Kidney (tissue), 13 donors: ENCODE measurements at regions not wholly inside any gene's neighbourhood (a gene's known extent, or its start where the extent isn't known, plus 50 kb on each side); places are given as distances from the start of the nearest gene placed in this dataset.

Source experiments
- DNase-seq, 5 donors: peaks; one replicate each; pipeline ENCODE4 v3.0.0-alpha.2; 2013 to 2020
- FAIRE-seq: peaks from 2 replicates; lab custom pipeline; 2012; peaks lifted over from hg19 to GRCh38; lab: Jason Lieb, UNC
- H3K27ac ChIP-seq, 2 donors: one replicate each; pipeline ENCODE4 v1.7.0; 2013; ENCODE audit warnings: low read depth in 2 of 2, low read length in 2 of 2, inconsistent platforms in 1 of 2
- H3K27me3 ChIP-seq: one replicate; pipeline ENCODE4 v1.7.1; 2013; ENCODE audit warnings: low read length, inconsistent platforms; ENCODE audit not compliant: control insufficient read depth, insufficient read depth
- H3K36me3 ChIP-seq, 3 donors: one replicate each; pipeline versions ENCODE4 v1.7.0 to v1.7.1; 2013; ENCODE audit warnings: low read length in 3 of 3, control low read depth in 1 of 3, inconsistent platforms in 1 of 3; ENCODE audit not compliant: insufficient read depth in 3 of 3, control insufficient read depth in 2 of 3
- H3K4me1 ChIP-seq, 3 donors: one replicate each; pipeline versions ENCODE4 v1.7.0 to v1.7.1; 2013; ENCODE audit warnings: low read length in 3 of 3, inconsistent platforms in 1 of 3, low read depth in 1 of 3; ENCODE audit not compliant: control insufficient read depth in 2 of 3, insufficient read depth in 2 of 3
- H3K4me3 ChIP-seq, 3 donors: one replicate each; pipeline versions ENCODE4 v1.7.0 to v1.8.1; 2013; ENCODE audit warnings: low read length in 3 of 3, control low read depth in 1 of 3, inconsistent platforms in 1 of 3
- H3K9ac ChIP-seq, 3 donors: one replicate each; pipeline versions ENCODE4 v1.7.0 to v1.7.1; 2013; ENCODE audit warnings: low read length in 3 of 3, control low read depth in 1 of 3, inconsistent platforms in 1 of 3
- H3K9me3 ChIP-seq, 3 donors: one replicate each; pipeline versions ENCODE4 v1.7.0 to v1.7.1; 2013; ENCODE audit warnings: low read length in 3 of 3, control low read depth in 1 of 3, inconsistent platforms in 1 of 3; ENCODE audit not compliant: control insufficient read depth in 2 of 3, insufficient read depth in 1 of 3
- intact Hi-C: fragments of 100-400 bp; cut with DNase I; formaldehyde crosslinking; loops from one replicate; pipeline ENCODE4 v1.11.1; 2022
- TF ChIP-seq, protein P1 (sequence below): IDR thresholded peaks from 3 replicates; pipeline ENCODE4 v1.5.1; 2012; ENCODE audit warnings: mild to moderate bottlenecking, moderate library complexity, borderline replicate concordance; ENCODE audit not compliant: insufficient read depth; ENCODE audit errors: extremely low read depth
- donor health status: control.
- donor health status: control.
- donor health status: control.
- donor health status: control.
- donor health status: control.
- donor health status: DM: yes; HTN: yes; CAD: no.
- donor health status: Normal renal cell carcinoma (clear cell type).

DNA sequence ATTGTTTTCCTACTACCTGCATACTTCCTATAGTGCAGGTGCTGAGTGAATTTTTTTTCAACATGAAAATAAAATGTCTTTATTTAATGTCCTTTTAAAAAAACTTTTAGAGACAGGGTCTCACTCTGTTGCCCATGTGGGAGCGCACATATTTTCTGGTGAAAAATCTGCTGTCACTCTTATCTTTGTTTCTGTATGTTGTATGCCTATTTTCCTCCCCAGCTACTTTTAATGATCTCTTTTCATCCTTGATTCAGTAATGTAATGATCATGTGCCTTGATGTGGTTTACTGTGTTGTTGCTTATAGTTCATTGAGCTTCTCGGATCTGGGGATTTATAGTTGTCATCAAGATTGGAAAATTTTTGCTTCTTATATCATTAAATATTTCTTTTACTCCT lies 117.3 kb downstream of the ARL6IP6 start:
- TF ChIP-seq, protein P1, sequence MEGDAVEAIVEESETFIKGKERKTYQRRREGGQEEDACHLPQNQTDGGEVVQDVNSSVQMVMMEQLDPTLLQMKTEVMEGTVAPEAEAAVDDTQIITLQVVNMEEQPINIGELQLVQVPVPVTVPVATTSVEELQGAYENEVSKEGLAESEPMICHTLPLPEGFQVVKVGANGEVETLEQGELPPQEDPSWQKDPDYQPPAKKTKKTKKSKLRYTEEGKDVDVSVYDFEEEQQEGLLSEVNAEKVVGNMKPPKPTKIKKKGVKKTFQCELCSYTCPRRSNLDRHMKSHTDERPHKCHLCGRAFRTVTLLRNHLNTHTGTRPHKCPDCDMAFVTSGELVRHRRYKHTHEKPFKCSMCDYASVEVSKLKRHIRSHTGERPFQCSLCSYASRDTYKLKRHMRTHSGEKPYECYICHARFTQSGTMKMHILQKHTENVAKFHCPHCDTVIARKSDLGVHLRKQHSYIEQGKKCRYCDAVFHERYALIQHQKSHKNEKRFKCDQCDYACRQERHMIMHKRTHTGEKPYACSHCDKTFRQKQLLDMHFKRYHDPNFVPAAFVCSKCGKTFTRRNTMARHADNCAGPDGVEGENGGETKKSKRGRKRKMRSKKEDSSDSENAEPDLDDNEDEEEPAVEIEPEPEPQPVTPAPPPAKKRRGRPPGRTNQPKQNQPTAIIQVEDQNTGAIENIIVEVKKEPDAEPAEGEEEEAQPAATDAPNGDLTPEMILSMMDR, result no peak
- intact Hi-C loops, result no loop called here
- no peak overlapping the region for H3K4me3 ChIP-seq
- H3K36me3 ChIP-seq, result no peaks in the 10 kb centered on the region
- no peaks in the 10 kb centered on the region for H3K27me3 ChIP-seq
- H3K4me1 ChIP-seq, result no peaks in the 10 kb centered on the region
- H3K9ac ChIP-seq, result no peak overlapping the region
- FAIRE-seq, result no peak
- no peak for DNase-seq
- H3K27ac ChIP-seq, result no peak overlapping the region
- no peaks in the 10 kb centered on the region for H3K9me3 ChIP-seq

DNA sequence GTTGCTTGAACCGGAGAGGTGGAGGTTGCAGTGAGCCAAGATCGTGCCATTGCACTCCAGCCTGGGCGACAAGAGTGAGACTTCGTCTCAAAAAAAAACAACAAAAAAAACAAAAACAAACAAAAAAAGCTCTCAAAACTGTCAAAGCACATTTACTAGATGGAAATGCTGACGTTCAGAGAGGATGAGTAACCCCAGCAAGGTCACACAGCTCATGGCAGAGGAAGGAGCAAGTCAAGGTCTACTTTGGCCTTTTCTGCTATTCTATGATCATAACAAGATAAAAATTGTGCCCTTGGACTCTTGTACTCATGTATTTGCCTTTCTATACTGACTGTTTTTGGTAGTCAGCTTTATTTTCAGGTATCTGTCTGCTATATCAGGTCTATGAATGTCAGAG lies 109.5 kb downstream of the ARL6IP6 start:
- DNase-seq (no peak), FAIRE-seq (no peak)
- no peak overlapping the region for H3K4me3 ChIP-seq
- H3K27me3 ChIP-seq, result no peaks in the 10 kb centered on the region
- TF ChIP-seq, protein P1, result no peak
- H3K27ac ChIP-seq, result no peak overlapping the region
- H3K4me1 ChIP-seq, result no peaks in the 10 kb centered on the region
- no peak overlapping the region for H3K9ac ChIP-seq
- no peaks in the 10 kb centered on the region for H3K36me3 ChIP-seq
- no peaks in the 10 kb centered on the region for H3K9me3 ChIP-seq
- intact Hi-C loops, result no loop called here

DNA sequence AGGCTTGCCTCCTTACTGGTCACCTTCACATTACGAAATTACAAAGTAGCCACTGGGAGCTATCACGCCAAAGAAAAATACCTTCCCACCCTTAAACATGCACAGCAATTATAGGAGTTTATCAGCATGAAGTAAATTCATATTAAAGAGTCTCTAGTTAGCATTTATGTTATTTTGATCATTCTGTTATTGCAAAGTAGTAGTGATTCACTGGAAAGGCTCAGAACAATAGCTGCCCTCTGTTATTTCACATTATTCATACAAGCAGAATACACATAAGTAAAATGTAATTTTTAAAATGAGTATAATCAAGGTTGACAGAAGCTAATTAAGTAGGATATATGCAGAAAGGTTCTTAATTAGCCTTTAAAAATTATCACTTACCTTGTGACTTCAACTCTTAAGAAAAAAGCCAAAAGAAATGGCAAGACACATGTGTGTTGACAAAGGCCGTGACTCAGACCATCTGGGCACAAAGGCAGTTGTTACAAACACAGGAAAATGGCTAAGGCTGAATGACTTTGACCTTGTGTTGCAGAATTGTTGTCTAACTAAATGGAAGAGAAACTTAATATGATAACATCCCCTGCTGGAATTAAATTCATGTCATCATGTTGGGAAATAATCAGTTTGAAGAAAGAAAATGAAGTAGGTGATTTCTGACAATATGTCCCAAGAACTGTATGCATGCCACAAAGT lies 108.3 kb downstream of the ARL6IP6 start:
- Histone ChIP-seq H3K36me3 (no peaks in the 10 kb centered on the region), H3K27ac (no peak overlapping the region), H3K27me3 (no peaks in the 10 kb centered on the region), H3K9ac (no peak overlapping the region), H3K4me1 (no peaks in the 10 kb centered on the region), H3K9me3 (no peaks in the 10 kb centered on the region), H3K4me3 (no peak overlapping the region)
- intact Hi-C loops, result no loop called here
- TF ChIP-seq, protein P1, result no peak
- DNase-seq, result peak in 1 of 5 donors; percentile 1
- FAIRE-seq, result no peak

DNA sequence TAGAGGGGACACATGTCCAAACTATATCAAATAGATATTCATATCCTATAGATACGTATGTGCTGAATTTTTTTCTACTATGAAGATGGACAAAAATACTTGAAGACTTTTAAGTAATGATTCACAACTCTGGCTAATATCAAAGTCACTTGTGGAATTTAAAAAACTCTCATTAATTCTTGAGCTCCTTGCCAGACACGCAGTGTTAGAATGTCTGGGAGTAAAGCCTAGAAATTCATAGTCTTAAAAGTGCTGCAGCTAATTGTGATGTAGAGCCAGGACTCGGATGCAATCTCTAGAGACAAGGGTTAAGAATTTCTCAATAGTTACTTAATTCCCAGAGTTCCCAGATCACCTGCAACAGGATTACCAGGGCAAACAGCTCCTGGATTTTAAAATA lies 107.4 kb downstream of the ARL6IP6 start:
- intact Hi-C loops, result no loop called here
- DNase-seq, result no peak
- Histone ChIP-seq H3K36me3 (no peaks in the 10 kb centered on the region), H3K4me1 (no peaks in the 10 kb centered on the region), H3K4me3 (no peak overlapping the region), H3K27me3 (no peaks in the 10 kb centered on the region), H3K9ac (no peak overlapping the region), H3K27ac (no peak overlapping the region), H3K9me3 (no peaks in the 10 kb centered on the region)
- TF ChIP-seq, protein P1, result no peak
- FAIRE-seq, result no peak
